ENCODE measurements at regions not wholly inside any gene's neighbourhood (a gene's known extent, or its start where the extent isn't known, plus 50 kb on each side); places are given as distances from the start of the nearest gene placed in this dataset.

- Histone ChIP-seq H3K9me3 (ENCODE audit: low read length) (no peaks in the 10 kb centered on the region), H3K4me2 (ENCODE audit: low read depth, low read length, poor library complexity, severe bottlenecking) (no peak overlapping the region), H3K9me2 (replicated peaks; ENCODE audit: insufficient read depth, low read length) (no peaks in the 10 kb centered on the region), H2AFZ (ENCODE audit: low read length) (no peak overlapping the region), H3K4me3 (ENCODE audit: low read length) (no peak overlapping the region), H4K20me1 (ENCODE audit: insufficient read depth, low read depth, low read length) (no peaks in the 10 kb centered on the region), H3K36me3 (ENCODE audit: insufficient read depth, low read length) (no peaks in the 10 kb centered on the region), H3K4me1 (ENCODE audit: low read length) (no peaks in the 10 kb centered on the region), H3K27ac (ENCODE audit: low read length) (no peak overlapping the region), H3K79me2 (ENCODE audit: low read length) (no peaks in the 10 kb centered on the region), H3K9ac (ENCODE audit: low read length) (no peak overlapping the region), H3K27me3 (ENCODE audit: low read length) (no peaks in the 10 kb centered on the region)
- DNase-seq: no peak
These were observed 584.6 kb downstream of the MCTP2 start for GRCh38 chr15:94815914-94816313.

GRCh38 chr15:94829887-94830884 is 598.8 kb downstream of the MCTP2 start:
- Histone ChIP-seq H4K20me1 (ENCODE audit: insufficient read depth, low read depth, low read length) (no peaks in the 10 kb centered on the region), H3K9ac (ENCODE audit: low read length) (no peak overlapping the region), H2AFZ (ENCODE audit: low read length) (no peak overlapping the region)

GRCh38 chr15:94834000-94834399 is 602.6 kb downstream of the MCTP2 start:
- Histone ChIP-seq H3K36me3 (ENCODE audit: insufficient read depth, low read length) (no peaks in the 10 kb centered on the region), H4K20me1 (ENCODE audit: insufficient read depth, low read depth, low read length) (no peaks in the 10 kb centered on the region), H3K4me2 (ENCODE audit: low read depth, low read length, poor library complexity, severe bottlenecking) (no peak overlapping the region), H3K9me2 (replicated peaks; ENCODE audit: insufficient read depth, low read length) (no peaks in the 10 kb centered on the region), H3K27me3 (ENCODE audit: low read length) (no peaks in the 10 kb centered on the region), H3K4me3 (ENCODE audit: low read length) (no peak overlapping the region), H3K79me2 (ENCODE audit: low read length) (no peaks in the 10 kb centered on the region), H3K9me3 (ENCODE audit: low read length) (no peaks in the 10 kb centered on the region), H3K9ac (ENCODE audit: low read length) (no peak overlapping the region), H3K4me1 (ENCODE audit: low read length) (no peaks in the 10 kb centered on the region), H2AFZ (ENCODE audit: low read length) (no peak overlapping the region), H3K27ac (ENCODE audit: low read length) (no peak overlapping the region)
- no peak for DNase-seq

More at GRCh38 chr15:94829887-94830884, 598.8 kb downstream of the MCTP2 start:
- no peak for DNase-seq
- H3K4me3 ChIP-seq (ENCODE audit: low read length): no peak overlapping the region
- H3K36me3 ChIP-seq (ENCODE audit: insufficient read depth, low read length): no peaks in the 10 kb centered on the region
- no peaks in the 10 kb centered on the region for H3K79me2 ChIP-seq (ENCODE audit: low read length)
- no peak overlapping the region for H3K27ac ChIP-seq (ENCODE audit: low read length)
- no peaks in the 10 kb centered on the region for H3K27me3 ChIP-seq (ENCODE audit: low read length)
- no peaks in the 10 kb centered on the region for H3K9me3 ChIP-seq (ENCODE audit: low read length)
- no peaks in the 10 kb centered on the region for H3K4me1 ChIP-seq (ENCODE audit: low read length)
- no peak overlapping the region for H3K4me2 ChIP-seq (ENCODE audit: low read depth, low read length, poor library complexity, severe bottlenecking)
- H3K9me2 ChIP-seq (replicated peaks; ENCODE audit: insufficient read depth, low read length): no peaks in the 10 kb centered on the region

GRCh38 chr15:94834494-94834893 is 603.1 kb downstream of the MCTP2 start:
- Histone ChIP-seq H3K27me3 (ENCODE audit: low read length) (no peaks in the 10 kb centered on the region), H3K4me1 (ENCODE audit: low read length) (no peaks in the 10 kb centered on the region), H4K20me1 (ENCODE audit: insufficient read depth, low read depth, low read length) (no peaks in the 10 kb centered on the region), H3K79me2 (ENCODE audit: low read length) (no peaks in the 10 kb centered on the region), H3K9ac (ENCODE audit: low read length) (no peak overlapping the region), H3K36me3 (ENCODE audit: insufficient read depth, low read length) (no peaks in the 10 kb centered on the region), H3K9me3 (ENCODE audit: low read length) (no peaks in the 10 kb centered on the region), H3K27ac (ENCODE audit: low read length) (no peak overlapping the region), H3K9me2 (replicated peaks; ENCODE audit: insufficient read depth, low read length) (no peaks in the 10 kb centered on the region), H2AFZ (ENCODE audit: low read length) (no peak overlapping the region), H3K4me3 (ENCODE audit: low read length) (no peak overlapping the region), H3K4me2 (ENCODE audit: low read depth, low read length, poor library complexity, severe bottlenecking) (no peak overlapping the region)
- no peak for DNase-seq

- Histone ChIP-seq H3K4me2 (ENCODE audit: low read depth, low read length, poor library complexity, severe bottlenecking) (no peak overlapping the region), H3K9me3 (ENCODE audit: low read length) (no peaks in the 10 kb centered on the region), H4K20me1 (ENCODE audit: insufficient read depth, low read depth, low read length) (no peaks in the 10 kb centered on the region), H2AFZ (ENCODE audit: low read length) (no peak overlapping the region), H3K4me3 (ENCODE audit: low read length) (no peak overlapping the region), H3K9ac (ENCODE audit: low read length) (no peak overlapping the region), H3K36me3 (ENCODE audit: insufficient read depth, low read length) (no peaks in the 10 kb centered on the region), H3K4me1 (ENCODE audit: low read length) (no peaks in the 10 kb centered on the region), H3K79me2 (ENCODE audit: low read length) (no peaks in the 10 kb centered on the region), H3K27me3 (ENCODE audit: low read length) (no peaks in the 10 kb centered on the region), H3K27ac (ENCODE audit: low read length) (no peak overlapping the region), H3K9me2 (replicated peaks; ENCODE audit: insufficient read depth, low read length) (no peaks in the 10 kb centered on the region)
- DNase-seq: no peak
These were observed 606.9 kb downstream of the MCTP2 start for GRCh38 chr15:94838281-94838680.

GRCh38 chr15:94840794-94841783 is 609.7 kb downstream of the MCTP2 start:
- Histone ChIP-seq H4K20me1 (ENCODE audit: insufficient read depth, low read depth, low read length) (no peaks in the 10 kb centered on the region), H3K4me2 (ENCODE audit: low read depth, low read length, poor library complexity, severe bottlenecking) (no peak overlapping the region), H3K4me1 (ENCODE audit: low read length) (no peaks in the 10 kb centered on the region), H3K9me2 (replicated peaks; ENCODE audit: insufficient read depth, low read length) (no peaks in the 10 kb centered on the region), H3K4me3 (ENCODE audit: low read length) (no peak overlapping the region), H2AFZ (ENCODE audit: low read length) (no peak overlapping the region), H3K79me2 (ENCODE audit: low read length) (no peaks in the 10 kb centered on the region), H3K9me3 (ENCODE audit: low read length) (no peaks in the 10 kb centered on the region; the same call in 1 of the 2 replicates), H3K9ac (ENCODE audit: low read length) (no peak overlapping the region), H3K27me3 (ENCODE audit: low read length) (no peaks in the 10 kb centered on the region), H3K27ac (ENCODE audit: low read length) (no peak overlapping the region), H3K36me3 (ENCODE audit: insufficient read depth, low read length) (no peaks in the 10 kb centered on the region)
- DNase-seq: no peak

- H3K9me3 ChIP-seq (ENCODE audit: low read length): no peaks in the 10 kb centered on the region; the same call in 1 of the 2 replicates
- no peak overlapping the region for H2AFZ ChIP-seq (ENCODE audit: low read length)
- H3K27me3 ChIP-seq (ENCODE audit: low read length): no peaks in the 10 kb centered on the region
- H3K36me3 ChIP-seq (ENCODE audit: insufficient read depth, low read length): no peaks in the 10 kb centered on the region
- H3K27ac ChIP-seq (ENCODE audit: low read length): no peak overlapping the region
- no peaks in the 10 kb centered on the region for H3K79me2 ChIP-seq (ENCODE audit: low read length)
- H3K4me1 ChIP-seq (ENCODE audit: low read length): no peaks in the 10 kb centered on the region
- H4K20me1 ChIP-seq (ENCODE audit: insufficient read depth, low read depth, low read length): no peaks in the 10 kb centered on the region
- H3K4me3 ChIP-seq (ENCODE audit: low read length): no peak overlapping the region
- H3K4me2 ChIP-seq (ENCODE audit: low read depth, low read length, poor library complexity, severe bottlenecking): no peak overlapping the region
- H3K9me2 ChIP-seq (replicated peaks; ENCODE audit: insufficient read depth, low read length): no peaks in the 10 kb centered on the region
- DNase-seq: no peak
- H3K9ac ChIP-seq (ENCODE audit: low read length): no peak overlapping the region
These were observed 611.7 kb downstream of the MCTP2 start for GRCh38 chr15:94843060-94843459.

- no peak for DNase-seq
- Histone ChIP-seq H3K9ac (ENCODE audit: low read length) (no peak overlapping the region), H3K9me3 (ENCODE audit: low read length) (no peaks in the 10 kb centered on the region; the same call in 1 of the 2 replicates), H3K36me3 (ENCODE audit: insufficient read depth, low read length) (no peaks in the 10 kb centered on the region), H3K9me2 (replicated peaks; ENCODE audit: insufficient read depth, low read length) (no peaks in the 10 kb centered on the region), H2AFZ (ENCODE audit: low read length) (no peak overlapping the region), H3K27ac (ENCODE audit: low read length) (no peak overlapping the region), H3K79me2 (ENCODE audit: low read length) (no peaks in the 10 kb centered on the region), H3K27me3 (ENCODE audit: low read length) (no peaks in the 10 kb centered on the region), H3K4me3 (ENCODE audit: low read length) (no peak overlapping the region), H3K4me1 (ENCODE audit: low read length) (no peaks in the 10 kb centered on the region), H4K20me1 (ENCODE audit: insufficient read depth, low read depth, low read length) (no peaks in the 10 kb centered on the region), H3K4me2 (ENCODE audit: low read depth, low read length, poor library complexity, severe bottlenecking) (no peak overlapping the region)
These were observed 612.8 kb downstream of the MCTP2 start for GRCh38 chr15:94844198-94844537.

All from Karpas-422 (cell line).